ENCODE measurements at regions not wholly inside any gene's neighbourhood (a gene's known extent, or its start where the extent isn't known, plus 50 kb on each side); places are given as distances from the start of the nearest gene placed in this dataset.

GRCh38 chr11:106329273-106330018 is 252.0 kb downstream of the AASDHPPT start:
- no peak for DNase-seq (ENCODE audit: low read depth in 2 of 2)

DNA sequence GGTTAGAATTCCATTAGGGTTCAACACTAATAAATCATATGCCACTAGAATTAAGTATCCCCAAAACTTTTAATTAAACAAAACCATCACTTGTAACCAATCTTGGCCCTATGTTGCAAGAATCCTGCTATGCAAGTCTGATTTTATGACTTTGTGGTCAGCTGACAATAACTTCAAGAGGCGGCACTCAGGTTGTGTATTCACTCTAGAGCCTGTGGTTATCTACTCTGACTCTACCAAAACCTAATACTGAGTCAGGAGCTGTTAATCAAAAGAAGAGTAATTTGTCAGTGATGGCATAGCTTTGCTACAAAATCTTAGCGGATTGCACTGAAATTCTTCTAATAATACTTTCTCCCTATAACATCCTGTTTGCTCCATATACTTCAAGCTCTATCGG is 253.7 kb downstream of the AASDHPPT start:
- peak; percentile 84 to 86 for DNase-seq (ENCODE audit: low read depth in 2 of 2)

GRCh38 chr11:106333678-106334077 is 256.2 kb downstream of the AASDHPPT start:
- DNase-seq (ENCODE audit: low read depth in 2 of 2): no peak

DNA sequence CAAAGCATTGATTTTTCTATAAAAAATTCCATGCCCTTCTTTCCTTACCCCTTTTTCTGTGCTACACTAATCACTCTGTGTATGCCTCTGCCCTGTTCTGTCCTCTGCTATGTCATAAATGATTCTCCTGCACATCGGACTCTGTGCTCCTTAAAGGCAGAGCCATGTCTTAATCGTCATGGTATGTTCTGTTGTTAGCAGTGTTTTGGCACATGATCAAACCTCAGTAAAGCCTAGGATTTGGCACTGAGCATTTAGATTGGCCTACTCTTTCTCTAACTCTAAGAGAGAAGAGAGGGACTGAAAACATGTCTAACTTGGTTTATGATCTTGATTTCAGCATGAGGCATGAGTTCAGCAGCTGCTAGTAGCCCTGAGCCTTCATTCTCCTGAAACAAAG is 266.9 kb downstream of the AASDHPPT start:
- DNase-seq (ENCODE audit: low read depth in 2 of 2): peak; percentile 53 to 58

DNA sequence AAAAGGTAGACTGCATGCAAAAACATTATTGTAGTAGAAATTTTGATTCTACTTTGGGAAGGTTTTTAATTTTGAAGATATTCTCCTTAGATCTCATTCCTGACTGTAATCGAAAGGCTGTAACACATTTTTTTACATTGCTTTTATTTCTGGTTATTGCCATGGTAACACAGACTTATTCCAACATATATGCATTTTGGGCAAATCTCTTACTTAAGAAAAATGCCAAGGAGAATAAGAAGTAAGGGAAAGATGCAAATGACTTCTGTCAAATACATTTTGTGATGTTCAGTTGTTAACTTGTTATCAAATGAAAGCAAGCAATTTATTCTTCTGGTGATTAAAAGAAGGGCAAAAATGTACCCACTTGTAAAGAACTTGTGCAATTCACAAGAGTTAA is 267.5 kb downstream of the AASDHPPT start:
- DNase-seq (ENCODE audit: low read depth in 2 of 2): no peak

GRCh38 chr11:106353031-106353430 is 275.6 kb downstream of the AASDHPPT start:
- DNase-seq (ENCODE audit: low read depth in 2 of 2): no peak

DNA sequence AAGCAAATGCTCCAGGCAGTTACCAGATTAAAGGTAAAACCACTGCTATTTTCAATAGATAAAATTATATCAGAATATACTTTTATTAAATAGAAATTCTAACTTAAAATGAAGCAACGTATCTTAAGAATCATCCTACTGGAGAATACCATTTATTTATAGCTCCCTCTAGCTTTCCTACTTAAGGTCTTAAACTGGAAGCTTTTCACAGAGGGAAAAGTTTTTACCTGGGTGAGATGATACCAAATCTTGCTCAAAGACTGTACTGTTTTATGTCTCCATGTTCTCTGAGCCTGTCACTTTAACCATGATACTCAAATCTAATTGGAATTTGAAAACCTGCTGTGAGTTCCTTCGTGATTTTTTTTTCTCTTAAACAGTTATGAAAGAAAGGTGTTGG is 291.8 kb downstream of the AASDHPPT start:
- no peak for DNase-seq (ENCODE audit: low read depth in 2 of 2)

DNA sequence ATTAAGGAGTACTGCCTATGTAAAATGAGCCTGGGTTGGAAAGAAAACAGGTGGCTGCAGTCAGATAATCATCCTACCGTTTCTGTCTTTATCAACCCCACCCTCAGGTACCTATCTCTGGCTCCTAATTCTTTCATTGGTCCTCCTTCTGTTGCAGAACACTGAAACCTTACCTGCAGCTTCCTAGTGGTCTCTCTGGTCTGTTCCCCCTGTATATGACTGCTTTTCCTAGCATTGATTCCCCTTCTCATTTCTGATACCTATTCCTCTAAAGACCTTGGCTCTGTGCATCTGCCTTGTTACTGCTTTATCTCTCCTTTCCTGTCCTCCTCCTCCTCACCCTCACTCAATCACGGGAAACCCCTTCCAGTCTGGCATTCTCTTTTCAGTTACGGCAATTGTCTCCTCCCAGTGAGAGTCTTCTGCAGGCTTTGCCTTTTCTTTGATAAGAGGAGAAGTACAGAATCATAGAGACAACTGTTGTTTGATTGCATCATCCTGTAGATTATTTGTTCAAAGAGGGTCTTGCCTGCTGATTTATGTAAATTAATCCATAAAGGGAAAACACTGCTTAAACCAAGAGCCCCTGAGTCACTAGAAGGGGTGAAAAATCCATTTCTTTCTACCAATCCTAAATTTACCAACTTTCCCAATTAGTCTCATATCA is 301.2 kb downstream of the AASDHPPT start:
- DNase-seq (ENCODE audit: low read depth in 2 of 2): no peak

DNA sequence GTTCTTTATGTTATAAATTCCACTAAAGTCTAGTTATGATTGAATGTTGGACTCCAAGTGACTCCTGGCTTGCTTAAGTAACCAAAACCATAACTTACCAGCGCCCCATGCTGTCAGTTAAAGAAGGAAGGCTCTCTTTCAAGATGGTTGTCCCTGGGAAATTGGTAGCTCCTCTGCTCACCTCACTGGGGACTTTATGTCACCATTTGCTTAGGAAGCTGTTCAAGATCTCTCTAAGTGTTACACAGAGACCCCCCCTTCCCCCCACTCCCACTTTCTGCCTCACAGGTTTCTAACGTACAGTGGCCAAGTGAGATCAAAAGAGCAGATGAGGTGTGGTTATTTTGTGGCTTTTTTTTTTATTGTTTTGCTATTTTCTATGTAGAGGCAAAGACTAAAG is 301.8 kb downstream of the AASDHPPT start:
- DNase-seq (ENCODE audit: low read depth in 2 of 2): no peak

GRCh38 chr11:106379712-106380111 is 302.2 kb downstream of the AASDHPPT start:
- DNase-seq (ENCODE audit: low read depth in 2 of 2): no peak

- no peak for DNase-seq (ENCODE audit: low read depth in 2 of 2)
These were observed 304.4 kb downstream of the AASDHPPT start for GRCh38 chr11:106381895-106382294.

DNA sequence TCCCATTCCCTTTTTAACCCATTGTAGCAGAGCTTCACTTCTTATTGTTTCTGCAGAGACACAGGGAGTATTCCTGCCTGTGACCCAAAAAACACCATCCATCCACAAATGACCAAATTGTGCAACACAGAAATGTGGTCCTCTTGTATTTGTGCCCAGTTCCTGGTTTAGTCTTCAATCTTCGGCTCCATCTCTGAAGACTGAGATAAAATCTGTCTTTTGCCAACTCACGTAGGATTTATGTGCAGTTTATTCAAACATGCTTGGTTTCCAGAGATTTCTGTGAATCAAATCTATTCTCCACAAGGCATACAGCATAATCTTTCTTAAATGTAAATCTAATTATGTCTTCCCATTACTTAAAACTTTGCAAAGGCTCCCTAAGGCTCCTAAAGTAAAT is 307.0 kb downstream of the AASDHPPT start:
- no peak for DNase-seq (ENCODE audit: low read depth in 2 of 2)

- DNase-seq (ENCODE audit: low read depth in 2 of 2): no peak
These were observed 309.1 kb downstream of the AASDHPPT start for GRCh38 chr11:106386519-106386918.

- DNase-seq (ENCODE audit: low read depth in 2 of 2): peak in 1 of 2 experiments; percentile 42
These were observed 311.6 kb downstream of the AASDHPPT start for GRCh38 chr11:106389101-106389500.

- DNase-seq (ENCODE audit: low read depth in 2 of 2): no peak
These were observed 312.6 kb downstream of the AASDHPPT start for GRCh38 chr11:106390078-106390477.

DNA sequence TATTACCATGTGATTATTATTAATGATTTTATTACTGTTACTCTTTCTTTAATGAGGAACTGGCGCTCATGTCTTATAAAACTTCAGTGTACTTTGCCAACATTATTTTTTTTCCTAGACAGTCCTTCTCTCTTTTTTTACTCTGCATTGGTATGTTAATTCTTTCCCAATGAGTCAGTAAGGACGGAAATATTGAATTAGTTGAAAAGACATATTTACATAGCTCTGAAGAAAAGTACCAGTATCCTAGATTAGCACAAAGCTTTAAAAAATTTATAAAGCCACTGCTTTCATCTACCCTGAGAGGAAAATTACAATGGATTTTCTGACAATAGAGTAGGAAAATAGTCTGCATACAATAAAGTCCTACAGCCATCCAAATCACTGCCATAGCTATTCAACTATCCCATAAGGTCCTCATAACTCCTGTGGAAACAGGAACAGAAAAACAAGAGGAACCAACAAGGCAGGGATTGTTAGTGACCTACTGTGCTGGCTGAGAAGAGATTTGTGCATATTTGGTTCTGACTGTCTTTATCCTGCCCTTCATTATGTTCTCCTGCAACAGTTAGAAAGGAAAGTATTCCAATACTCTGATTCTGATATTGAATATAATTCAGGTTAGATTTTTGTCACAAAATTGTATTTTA is 314.4 kb downstream of the AASDHPPT start:
- peak; percentile 74 to 75 for DNase-seq (ENCODE audit: low read depth in 2 of 2)

DNA sequence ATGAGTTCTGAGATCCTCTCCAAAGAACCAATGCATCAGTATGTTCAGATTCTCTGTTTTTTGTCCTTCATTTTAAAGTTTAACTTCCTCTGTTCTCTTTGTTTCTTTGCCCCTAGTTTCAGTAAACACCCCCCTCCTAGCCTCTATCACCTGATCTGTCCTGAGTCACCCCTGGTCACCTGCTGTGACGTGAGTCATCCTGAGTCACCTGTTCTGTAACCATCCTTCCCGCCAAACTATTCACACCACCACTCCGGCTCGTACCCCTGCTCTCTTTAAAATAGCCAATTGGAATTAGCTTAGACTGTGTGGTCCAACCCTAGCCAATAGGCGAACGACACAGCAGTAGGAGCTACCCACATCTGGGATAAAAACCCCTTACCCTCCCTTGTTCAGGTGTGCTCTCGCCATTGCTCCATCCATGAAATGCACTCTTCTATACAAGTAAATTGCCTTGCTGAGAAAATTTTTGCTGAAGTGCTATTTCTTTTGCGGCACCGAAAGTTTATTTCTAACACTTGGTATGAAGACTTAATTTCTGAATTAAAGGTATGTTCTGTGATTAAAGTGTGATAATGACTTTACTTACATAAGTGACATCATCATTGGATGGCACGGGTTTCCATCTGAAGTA is 318.4 kb downstream of the AASDHPPT start:
- no peak for DNase-seq (ENCODE audit: low read depth in 2 of 2)

DNA sequence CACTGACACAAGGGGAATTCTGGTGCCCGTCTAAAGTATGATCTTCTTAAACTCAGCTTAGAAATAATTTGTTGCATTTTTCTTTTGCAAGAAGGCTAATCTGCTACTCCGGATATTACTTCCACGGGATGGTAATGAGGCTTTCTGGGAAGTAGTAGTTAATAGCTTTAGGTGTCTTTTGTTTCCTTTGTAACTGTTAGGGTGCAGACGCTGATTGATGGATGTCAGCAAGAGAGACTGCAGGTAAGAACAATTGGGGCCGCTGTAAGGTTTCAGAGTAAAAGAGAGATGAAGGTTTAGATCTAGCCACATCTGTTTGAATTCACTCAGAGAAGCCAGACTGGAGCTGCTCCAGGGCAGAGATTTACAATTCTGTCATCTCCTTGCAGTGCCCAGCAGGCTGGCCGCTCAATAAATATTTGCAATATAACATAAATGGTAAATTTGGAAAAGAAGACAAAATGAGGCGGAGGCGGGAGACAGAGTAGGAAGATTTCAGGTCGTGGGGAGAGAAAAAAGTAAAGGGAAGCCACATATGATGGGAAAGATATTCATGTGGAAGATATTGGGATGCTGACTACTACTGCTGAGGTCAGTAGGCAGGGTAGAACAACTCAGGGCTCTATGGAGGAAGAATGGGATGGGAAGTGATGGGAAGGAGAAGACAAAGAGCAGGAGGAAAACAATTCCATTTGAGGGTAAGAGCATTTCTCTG is 320.5 kb downstream of the AASDHPPT start:
- DNase-seq (ENCODE audit: low read depth in 2 of 2): peak in 1 of 2 experiments; percentile 33

DNA sequence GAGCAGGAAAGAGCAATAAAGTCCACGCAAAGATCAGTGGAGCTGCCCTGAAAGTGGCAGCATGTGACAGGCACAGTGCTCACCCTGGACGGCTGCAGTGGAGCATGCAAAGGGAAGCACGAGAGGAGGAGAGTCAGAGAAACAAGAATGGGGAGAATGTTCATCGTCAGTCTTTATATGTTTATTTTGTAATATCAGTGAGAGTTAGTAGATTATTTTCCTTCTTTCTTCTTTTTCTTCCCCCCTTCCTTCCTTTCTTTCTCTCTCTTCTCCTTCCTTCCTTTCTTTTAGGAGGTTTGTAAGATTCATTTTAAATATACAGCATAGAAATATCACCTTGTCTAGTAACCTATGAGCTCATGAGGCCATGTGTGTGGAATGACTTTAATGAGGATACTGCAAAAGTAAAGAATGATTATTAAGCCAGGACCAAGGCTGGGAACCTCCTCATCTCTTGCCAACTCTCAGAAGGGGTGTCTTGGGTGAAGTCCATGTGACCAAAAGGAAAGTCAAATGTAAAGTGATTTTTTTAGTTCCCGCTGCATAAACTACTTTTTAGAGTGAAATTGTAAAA is 321.1 kb downstream of the AASDHPPT start:
- no peak for DNase-seq (ENCODE audit: low read depth in 2 of 2)

GRCh38 chr11:106399076-106399511 is 321.6 kb downstream of the AASDHPPT start:
- peak; percentile 99 for DNase-seq (ENCODE audit: low read depth in 2 of 2)

- DNase-seq (ENCODE audit: low read depth in 2 of 2): no peak
These were observed 322.2 kb downstream of the AASDHPPT start for GRCh38 chr11:106399624-106400023.

All from fibroblast of skin of left quadriceps (primary cell).